ENCODE measurements at regions not wholly inside any gene's neighbourhood (a gene's known extent, or its start where the extent isn't known, plus 50 kb on each side); places are given as distances from the start of the nearest gene placed in this dataset.

DNA sequence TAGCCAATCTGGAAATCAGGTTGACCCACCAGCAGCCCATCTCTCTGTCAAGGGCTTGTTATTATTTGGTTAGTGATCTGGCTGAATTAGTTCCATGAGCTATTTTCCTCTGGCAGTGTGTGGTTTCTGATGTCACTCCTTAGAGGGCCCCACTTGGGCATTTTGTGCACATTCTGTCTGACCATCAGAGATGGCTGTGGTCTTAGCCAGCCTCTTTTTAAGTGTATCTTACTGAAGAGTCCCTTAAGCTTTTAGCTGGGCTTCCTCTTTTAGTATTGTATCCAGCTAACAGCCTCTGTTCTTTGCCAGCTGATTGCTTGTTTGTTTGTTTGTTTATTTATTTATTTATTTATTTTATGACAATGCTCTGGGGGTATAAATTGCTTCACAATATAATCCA lies 951.1 kb upstream of the CNTNAP5 start:
- DNase-seq (ENCODE audit: low spot score) (no peak), ATAC-seq (no peak)
- intact Hi-C loops (cut with DNase I): no loop called here

DNA sequence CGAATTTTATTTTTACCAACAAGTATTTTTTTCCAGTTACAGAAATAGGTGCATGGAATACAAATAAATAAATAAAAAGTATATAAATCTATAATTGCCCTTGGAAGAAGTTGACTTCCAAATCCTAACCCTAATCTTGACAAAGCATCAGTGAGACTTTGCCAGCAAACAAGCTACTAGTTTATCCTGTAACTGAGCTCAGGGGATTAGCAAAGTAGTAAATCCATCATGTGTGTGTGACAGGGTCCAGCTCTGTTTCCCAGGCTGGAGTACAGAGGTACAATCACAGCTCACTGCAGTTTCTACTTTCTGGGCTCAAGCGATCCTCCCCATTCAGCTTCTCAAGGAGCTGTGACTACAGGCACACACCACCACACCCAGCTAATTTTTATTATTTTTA lies 948.0 kb upstream of the CNTNAP5 start:
- intact Hi-C loops (cut with DNase I): no loop called here
- no peak for ATAC-seq
- no peak for DNase-seq (ENCODE audit: low spot score)

DNA sequence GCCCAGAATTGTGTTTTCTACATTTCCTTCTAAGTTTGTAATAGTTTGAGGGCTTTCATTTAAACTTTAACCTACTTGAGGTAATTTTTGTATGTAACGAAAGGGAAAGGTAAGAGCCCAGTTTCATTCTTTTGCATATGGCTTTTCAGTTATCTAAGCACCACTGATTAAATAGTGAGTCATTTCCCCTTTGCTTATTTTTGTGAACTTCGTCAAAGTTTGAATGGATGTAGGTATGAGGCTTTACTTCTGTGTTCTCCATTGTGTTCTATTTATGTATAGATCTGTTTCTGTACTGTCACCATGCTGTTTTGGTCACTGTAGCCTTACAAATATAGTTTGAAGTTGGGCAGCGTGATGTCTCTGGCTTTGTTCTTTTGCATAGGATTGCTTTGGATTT lies 944.8 kb upstream of the CNTNAP5 start:
- intact Hi-C loops (cut with DNase I): no loop called here
- DNase-seq (ENCODE audit: low spot score): no peak
- ATAC-seq: no peak

DNA sequence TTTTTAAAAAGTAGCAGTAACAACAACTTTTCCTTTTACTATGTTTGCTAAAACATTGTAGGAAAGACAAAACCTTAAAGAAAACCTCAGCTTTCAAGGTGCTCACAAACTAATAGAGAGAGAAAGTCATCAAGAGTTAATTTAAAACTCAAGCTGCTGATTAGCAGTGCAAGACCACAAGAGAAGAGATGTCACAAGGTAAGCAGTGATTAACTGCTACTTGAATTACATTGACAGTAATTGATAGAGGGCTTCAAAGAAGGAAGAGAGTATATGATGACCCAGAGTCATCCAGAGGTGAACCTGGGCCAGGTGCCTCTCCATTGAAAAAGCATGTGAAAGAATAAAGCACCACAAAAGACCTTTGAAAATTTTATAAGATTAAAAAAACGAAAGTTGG lies 939.6 kb upstream of the CNTNAP5 start:
- no peak for ATAC-seq
- intact Hi-C loops (cut with DNase I): no loop called here
- DNase-seq (ENCODE audit: low spot score): no peak

DNA sequence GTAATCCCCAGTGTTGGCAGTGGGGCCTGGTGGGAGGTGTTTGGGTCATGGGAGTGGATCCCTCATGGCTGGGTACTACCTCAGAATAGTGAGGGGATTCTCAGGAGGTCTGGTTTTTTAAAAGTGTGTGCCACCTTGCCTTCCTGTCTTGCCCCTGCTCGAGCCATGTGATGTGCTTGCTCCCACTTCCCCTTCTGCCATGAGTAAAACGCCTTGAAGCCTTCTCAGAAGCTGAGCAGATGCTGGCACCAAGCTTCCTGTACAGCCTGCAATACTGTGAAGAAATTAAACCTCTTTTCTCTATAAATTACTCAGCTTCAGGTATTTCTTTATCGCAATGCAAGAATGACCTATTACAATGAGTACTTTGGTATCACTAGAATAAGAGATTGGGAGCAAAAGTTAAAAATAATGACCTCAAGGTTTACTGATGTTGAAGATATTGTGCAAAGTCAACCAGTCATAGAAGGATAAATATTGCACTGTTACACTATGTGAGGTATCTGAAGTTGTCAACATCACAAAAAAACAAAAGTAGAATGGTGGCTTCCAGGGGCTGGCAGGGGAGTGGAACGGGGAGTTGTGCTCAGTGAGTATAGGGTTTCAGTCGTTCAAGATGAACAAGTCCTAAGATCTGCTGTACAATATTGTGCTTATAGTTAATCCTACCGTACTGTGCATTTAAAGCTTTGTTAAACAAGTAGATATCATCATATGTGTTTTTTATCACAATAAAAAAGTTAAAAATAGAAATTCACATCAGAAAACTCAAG lies 938.3 kb upstream of the CNTNAP5 start:
- intact Hi-C loops (cut with DNase I): no loop called here
- DNase-seq (ENCODE audit: low spot score) (no peak), ATAC-seq (no peak)

DNA sequence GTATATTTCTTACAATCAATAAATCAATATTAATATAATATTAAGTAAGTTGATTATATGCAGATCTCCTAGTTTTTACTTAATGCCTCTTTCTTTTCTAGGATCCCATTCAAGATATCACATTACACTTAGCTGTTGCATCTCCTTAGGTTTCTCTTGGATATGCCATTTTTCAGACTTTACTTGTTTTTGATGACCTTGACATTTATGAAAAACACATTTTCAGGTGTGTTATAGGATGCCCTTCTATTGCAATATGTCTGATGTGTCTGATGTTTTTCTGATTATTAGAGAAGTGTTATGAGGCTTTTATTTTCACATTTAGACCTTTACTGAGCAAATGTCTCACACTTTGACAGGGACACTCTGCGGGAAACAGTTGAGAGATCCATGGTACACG lies 933.6 kb upstream of the CNTNAP5 start:
- no peak for ATAC-seq
- DNase-seq (ENCODE audit: low spot score): no peak
- intact Hi-C loops (cut with DNase I): no loop called here

DNA sequence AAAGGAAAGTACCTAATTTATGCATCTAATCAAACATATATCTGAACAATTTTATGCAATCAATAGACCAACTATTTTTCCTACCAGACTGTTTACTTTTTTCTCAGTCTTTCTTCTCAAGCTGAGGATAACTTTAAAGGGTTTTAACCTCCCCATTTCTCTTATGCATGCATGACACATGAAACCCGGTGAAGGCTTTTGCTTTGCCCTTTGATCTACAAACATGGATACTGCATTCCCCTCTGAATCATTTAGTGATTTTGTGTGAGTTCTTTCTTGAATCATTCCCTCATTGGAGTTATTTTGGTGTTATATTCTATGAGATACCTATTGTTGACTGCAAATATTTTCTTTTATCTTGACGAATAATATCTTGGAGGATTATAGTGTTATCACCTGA lies 931.9 kb upstream of the CNTNAP5 start:
- no peak for DNase-seq (ENCODE audit: low spot score)
- no peak for ATAC-seq
- intact Hi-C loops (cut with DNase I): no loop called here

DNA sequence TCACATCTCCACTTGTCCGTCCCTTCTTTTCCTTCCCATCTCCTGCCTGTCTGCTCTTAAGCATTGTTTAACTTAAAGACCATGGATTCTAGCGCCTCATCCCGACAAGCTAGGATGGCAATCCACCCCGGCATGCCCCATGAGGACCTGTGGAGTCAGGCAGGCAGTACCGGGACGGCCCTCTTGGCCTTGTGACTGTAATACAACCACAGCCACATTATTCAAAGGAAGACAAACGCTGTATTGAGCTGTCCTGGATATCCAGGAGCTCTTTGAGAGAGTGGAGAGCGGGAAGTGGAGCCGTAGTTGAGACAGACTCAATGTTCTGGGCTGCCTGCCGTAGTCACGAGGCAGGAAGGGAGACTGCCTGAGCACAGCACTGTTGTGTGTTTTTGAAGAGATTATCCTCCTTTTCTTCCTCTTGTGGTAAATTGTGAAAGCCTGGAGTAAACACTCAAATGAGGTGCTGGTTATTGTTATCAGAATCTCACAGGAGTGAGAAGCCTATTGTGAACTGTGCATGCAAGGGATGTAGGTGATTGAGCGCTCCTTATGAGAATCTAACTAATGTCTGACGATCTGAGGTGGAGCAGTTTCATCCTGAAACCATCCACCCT lies 929.8 kb upstream of the CNTNAP5 start:
- intact Hi-C loops (cut with DNase I): no loop called here
- ATAC-seq: no peak
- no peak for DNase-seq (ENCODE audit: low spot score)

DNA sequence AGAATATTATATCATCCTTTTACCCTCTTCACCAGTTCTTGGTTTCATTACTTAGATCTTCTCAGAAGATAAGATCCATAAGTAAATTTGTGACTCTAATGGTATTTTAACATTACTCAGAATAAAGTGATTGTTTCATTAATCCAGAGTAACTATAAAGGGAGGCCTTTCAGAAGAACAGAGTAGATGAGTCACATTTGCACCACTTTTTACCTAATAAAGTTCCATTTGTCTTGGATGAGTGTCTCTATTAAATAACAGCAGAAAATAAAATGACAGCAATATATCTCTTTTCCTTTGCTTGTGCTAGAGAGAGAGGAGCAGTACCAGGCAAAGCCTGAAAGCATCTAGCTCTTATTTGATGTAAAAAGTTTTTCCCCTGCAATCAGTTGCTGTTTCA lies 926.5 kb upstream of the CNTNAP5 start:
- intact Hi-C loops (cut with DNase I): no loop called here
- ATAC-seq (no peak), DNase-seq (ENCODE audit: low spot score) (no peak)

DNA sequence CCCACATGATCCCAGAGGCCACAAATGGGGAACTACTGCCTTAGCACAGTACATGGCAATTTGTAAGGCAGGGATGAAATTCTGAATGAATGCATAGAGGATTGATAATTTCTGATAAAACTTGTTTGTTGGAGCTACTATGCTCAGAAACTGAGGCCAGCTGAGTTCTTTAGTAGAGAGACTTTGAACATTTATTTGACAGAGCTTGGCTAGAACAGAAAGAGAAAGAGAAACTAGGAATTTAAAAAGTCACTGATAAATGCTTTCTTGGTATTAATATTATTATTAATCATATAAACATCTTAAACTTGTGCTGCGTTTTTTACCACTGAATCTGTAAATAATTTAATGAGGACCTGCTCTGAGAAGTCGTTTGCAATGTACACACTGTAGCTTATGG lies 923.7 kb upstream of the CNTNAP5 start:
- DNase-seq (ENCODE audit: low spot score): no peak
- intact Hi-C loops (cut with DNase I): no loop called here

DNA sequence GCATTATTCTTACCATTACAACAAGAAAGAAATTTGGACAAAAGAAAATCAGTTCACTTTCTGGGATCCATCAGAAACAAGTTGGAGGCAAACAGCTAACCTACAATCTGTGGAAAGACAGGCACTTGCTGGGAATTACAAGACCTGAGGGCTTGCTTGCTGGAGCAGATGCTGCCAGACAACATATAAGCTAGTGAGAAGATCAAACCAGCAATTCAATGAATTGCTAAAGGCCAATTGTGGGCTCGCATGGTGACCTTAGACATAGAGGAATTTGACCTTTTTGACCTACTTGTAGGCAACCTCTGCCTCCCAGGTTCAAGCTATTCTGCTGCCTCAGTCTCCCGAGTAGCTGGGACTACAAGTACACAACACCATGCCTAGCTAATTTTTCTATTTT lies 921.2 kb upstream of the CNTNAP5 start:
- intact Hi-C loops (cut with DNase I): no loop called here
- no peak for ATAC-seq
- no peak for DNase-seq (ENCODE audit: low spot score)

More for the DNA sequence above, 923.7 kb upstream of the CNTNAP5 start:
- no peak for ATAC-seq

DNA sequence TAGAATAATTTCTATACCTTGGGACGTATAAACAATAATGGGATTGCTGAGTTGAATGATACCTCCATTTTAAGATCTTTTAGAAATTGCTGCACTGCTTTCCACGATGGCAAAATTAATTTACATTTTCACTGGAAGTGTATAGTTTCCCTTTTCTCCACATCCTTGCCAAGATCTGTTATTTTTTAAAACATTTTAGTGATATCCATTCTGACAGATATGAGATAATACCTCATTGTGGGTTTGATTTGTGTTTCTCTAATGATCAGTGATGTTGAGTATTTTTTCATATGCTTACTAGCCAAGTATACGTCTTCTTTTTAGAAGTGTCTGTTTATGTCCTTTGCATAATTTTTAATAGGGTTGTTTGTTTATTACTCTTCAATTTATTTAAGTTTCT lies 908.5 kb upstream of the CNTNAP5 start:
- DNase-seq (ENCODE audit: low spot score): no peak

DNA sequence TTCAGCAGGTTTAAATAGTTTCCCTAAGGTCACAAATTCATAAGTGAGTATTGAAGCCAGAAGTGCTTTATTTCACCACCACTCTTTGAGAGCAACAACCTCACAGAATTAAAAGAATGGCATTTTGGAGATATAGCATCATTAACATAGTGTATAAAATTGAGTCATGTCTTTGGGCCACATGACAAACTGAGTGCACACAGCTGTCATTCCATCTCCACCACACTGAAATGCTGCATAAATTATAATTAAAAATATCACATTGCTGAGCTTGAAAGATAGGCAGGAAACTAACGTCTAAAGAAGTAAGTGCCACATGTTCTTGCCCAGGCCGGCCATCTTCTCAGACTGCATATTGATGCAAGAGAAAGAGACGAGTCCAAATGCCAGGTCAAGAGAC lies 897.9 kb upstream of the CNTNAP5 start:
- intact Hi-C loops (cut with DNase I): no loop called here
- ATAC-seq: no peak
- DNase-seq (ENCODE audit: low spot score): no peak

More for the DNA sequence above, 908.5 kb upstream of the CNTNAP5 start:
- ATAC-seq: no peak
- intact Hi-C loops (cut with DNase I): no loop called here

DNA sequence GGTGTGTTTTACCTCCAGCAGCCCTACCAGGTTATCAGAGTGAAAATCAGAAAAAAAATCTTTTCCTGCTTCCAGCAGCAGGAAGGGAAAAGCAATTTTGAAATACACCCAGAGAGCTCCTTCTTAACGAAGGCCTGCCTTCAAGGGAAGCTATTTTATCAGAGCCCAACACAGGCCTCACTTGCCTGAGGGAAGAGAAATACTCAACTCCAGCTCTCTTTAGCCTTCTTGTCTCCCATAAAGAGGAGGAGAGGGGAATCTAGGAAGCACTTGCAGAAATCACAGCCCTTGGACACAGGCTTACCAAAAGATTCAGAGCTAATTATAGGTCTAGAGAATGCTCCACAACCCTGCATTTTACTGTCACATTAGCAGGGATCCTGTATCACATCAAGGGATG lies 896.1 kb upstream of the CNTNAP5 start:
- ATAC-seq: no peak
- intact Hi-C loops (cut with DNase I): no loop called here

DNA sequence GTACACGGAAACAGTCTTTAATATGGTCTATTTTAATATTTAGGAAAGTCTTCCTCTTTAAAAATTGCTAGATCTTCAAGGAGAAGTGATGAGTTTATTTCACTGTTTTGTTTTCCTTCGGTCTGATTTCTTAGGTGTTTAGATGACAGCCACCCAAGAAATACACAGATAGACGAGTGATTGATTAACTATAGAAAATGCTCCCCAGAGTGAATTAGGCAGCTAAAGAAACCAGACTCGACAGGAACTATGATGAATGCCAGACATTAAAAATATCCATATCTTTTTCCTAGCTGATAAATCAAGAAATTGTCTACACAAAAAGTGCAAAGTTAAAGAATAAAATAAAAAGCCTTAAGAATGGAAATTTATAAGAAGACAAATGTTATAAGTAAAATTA lies 888.7 kb upstream of the CNTNAP5 start:
- ATAC-seq (no peak), DNase-seq (ENCODE audit: low spot score) (no peak)
- intact Hi-C loops (cut with DNase I): no loop called here

More for the DNA sequence above, 896.1 kb upstream of the CNTNAP5 start:
- no peak for DNase-seq (ENCODE audit: low spot score)

DNA sequence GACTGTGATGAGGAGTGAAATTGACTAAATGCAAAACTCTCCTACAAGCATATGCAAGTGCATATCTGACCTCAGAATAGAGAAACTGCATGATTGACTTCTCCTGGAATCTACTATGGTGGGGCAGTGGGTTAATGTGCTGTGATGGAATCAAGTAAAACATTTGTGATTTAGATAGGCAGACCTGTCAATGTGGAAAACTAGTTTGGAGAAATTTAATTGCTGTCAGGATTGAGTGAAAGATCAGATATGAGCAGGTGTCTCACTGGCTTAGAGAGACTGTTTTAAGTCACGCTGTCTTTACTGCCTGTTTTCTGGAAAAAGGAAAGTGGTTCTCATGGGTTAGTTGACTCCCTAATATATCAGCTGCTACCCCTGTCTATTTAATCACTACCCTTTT lies 881.0 kb upstream of the CNTNAP5 start:
- no peak for DNase-seq (ENCODE audit: low spot score)
- intact Hi-C loops (cut with DNase I): no loop called here
- ATAC-seq: no peak

DNA sequence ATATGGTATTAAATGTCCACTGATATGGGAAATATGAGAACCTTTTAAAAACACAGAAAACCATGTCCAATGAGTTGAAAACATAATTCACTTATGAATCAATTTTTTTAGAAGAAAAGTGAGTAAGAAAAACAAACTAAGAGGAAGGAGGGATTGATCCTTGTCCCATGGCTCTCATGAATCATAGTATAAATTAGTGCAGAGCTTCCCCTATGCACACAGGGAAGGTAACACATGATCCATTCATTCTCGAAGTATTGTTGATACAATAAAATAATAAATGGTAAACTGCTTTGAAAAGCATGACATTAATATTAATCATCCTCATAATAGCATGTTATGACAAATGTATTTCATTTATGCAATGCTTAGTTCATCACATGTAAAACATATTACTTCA lies 872.0 kb upstream of the CNTNAP5 start:
- DNase-seq (ENCODE audit: low spot score) (no peak), ATAC-seq (no peak)
- intact Hi-C loops (cut with DNase I): no loop called here

DNA sequence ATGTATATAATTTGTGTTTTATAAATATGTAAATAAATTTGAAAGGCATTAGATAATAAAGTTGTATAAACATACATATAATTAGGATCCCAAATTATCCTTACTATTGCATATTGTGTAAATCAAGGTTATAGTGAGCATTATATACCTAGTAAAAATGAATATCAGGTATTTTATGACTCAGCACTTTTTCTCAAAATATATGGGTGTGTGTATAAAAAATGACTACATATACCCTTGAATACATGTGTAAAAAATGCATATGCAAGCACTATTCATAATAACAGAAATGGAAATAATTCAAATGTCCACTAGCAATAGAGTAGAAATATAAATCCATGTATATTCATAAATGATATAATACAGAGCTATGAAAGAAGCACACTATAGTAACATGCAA lies 870.9 kb upstream of the CNTNAP5 start:
- no peak for DNase-seq (ENCODE audit: low spot score)
- intact Hi-C loops (cut with DNase I): no loop called here
- no peak for ATAC-seq

DNA sequence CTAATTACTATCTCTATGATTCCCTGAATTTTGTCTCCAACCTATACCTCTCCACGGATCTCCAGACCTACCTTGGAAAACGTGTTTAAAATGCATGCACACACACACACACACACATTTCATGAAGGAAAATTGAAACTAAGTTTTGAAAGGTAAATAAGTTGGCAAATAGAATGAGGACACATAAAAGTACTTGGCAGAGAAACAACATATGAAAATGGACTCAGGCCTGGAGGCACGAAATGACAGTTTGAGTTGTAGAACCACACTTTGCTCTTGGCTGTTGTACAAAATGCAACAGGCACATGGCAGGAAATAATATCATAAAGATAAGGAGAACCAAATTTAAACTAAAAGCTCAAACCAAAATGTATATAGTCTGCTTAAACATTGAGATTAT lies 868.1 kb upstream of the CNTNAP5 start:
- no peak for ATAC-seq
- intact Hi-C loops (cut with DNase I): no loop called here
- DNase-seq (ENCODE audit: low spot score): no peak

DNA sequence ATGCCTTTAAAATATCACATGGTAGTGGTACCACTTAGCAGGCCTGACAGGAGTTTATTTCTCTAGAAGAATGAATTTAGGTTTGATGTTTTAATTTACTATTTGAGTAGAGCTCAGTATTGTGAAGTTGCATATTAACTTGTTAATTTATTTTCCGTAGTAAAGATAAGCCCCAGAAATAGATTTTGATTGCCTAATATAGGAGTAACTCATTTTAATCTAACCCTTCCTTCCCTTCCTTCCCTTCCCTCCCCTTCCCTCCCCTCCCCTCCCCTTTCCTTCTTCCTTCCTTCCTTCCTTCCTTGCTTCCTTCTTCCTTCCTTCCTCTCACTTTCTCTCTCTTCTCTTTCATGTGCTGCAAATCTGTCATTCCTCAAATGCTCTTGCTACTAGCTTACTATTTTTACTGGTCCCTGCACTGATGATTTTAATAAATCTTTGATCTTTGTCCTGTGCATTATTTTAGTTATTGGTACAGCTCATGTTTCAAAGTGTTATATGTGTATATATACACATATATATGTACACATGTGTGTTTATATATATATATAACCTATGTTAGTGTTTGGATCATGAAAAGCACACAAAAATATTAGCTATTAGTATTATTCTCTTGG lies 862.6 kb upstream of the CNTNAP5 start:
- ATAC-seq (no peak), DNase-seq (ENCODE audit: low spot score) (no peak)
- intact Hi-C loops (cut with DNase I): no loop called here

DNA sequence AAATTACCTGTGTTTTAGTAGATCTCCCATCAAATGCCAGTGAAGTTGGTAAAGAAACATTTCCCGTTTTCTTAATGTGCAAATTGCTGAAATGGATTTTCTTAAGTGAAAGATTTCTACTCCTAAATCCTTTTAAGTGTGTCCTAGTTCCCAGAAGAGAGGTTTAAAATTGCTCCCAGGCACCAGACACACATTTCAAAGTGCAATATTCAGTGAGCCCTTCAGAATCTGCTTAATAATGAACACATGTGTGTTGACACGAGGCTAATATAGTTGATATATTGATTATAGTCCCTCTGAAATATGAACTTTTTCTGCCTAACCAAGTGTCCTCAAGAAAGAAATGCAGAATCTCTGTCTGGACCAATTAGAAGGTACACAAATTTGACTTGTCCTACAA lies 861.7 kb upstream of the CNTNAP5 start:
- intact Hi-C loops (cut with DNase I): no loop called here
- no peak for ATAC-seq
- no peak for DNase-seq (ENCODE audit: low spot score)
